NCI-H82 treated with DMSO at 0.1 percent for 48 hours (cell line): ENCODE measurements at regions not wholly inside any gene's neighbourhood (a gene's known extent, or its start where the extent isn't known, plus 50 kb on each side); places are given as distances from the start of the nearest gene placed in this dataset.

Experiments used
- DNase-seq: peaks from one replicate; lab custom pipeline; 2025; ENCODE audit not compliant: unreplicated experiment; lab: John Stamatoyannopoulos, UW

- no peak for DNase-seq
Observed at GRCh38 chr5:133806847-133807246, 161.6 kb downstream of the C5orf15 start.

- no peak for DNase-seq
Observed at GRCh38 chr5:133801955-133802751, 166.3 kb downstream of the C5orf15 start.

- no peak for DNase-seq
Observed at GRCh38 chr5:133801431-133801830, 167.0 kb downstream of the C5orf15 start.

- DNase-seq, result no peak
Observed at GRCh38 chr5:133799571-133800237, 168.7 kb downstream of the C5orf15 start.

- DNase-seq, result no peak
Observed at GRCh38 chr5:133797167-133797566, 171.3 kb downstream of the C5orf15 start.

GRCh38 chr5:133796186-133796585, 172.2 kb downstream of the C5orf15 start:
- DNase-seq, result no peak

GRCh38 chr5:133794771-133795415, 173.5 kb downstream of the C5orf15 start:
- no peak for DNase-seq

- no peak for DNase-seq
Observed at GRCh38 chr5:133793756-133794465, 174.5 kb downstream of the C5orf15 start.

- no peak for DNase-seq
Observed at GRCh38 chr5:133792655-133793054, 175.8 kb downstream of the C5orf15 start.

GRCh38 chr5:133792024-133792423, 176.4 kb downstream of the C5orf15 start:
- no peak for DNase-seq

GRCh38 chr5:133790898-133791297, 177.5 kb downstream of the C5orf15 start:
- no peak for DNase-seq

- no peak for DNase-seq
Observed at GRCh38 chr5:133789428-133789827, 177.1 kb upstream of the FSTL4 start.

GRCh38 chr5:133788121-133788520, 175.8 kb upstream of the FSTL4 start:
- DNase-seq, result no peak

GRCh38 chr5:133786420-133786819, 174.1 kb upstream of the FSTL4 start:
- no peak for DNase-seq

- DNase-seq, result no peak
Observed at GRCh38 chr5:133785182-133785581, 172.8 kb upstream of the FSTL4 start.

- DNase-seq, result no peak
Observed at GRCh38 chr5:133783481-133783880, 171.1 kb upstream of the FSTL4 start.

GRCh38 chr5:133782736-133783135, 170.4 kb upstream of the FSTL4 start:
- no peak for DNase-seq

GRCh38 chr5:133781436-133782225, 169.3 kb upstream of the FSTL4 start:
- DNase-seq, result no peak

GRCh38 chr5:133780619-133781280, 168.4 kb upstream of the FSTL4 start:
- no peak for DNase-seq

- no peak for DNase-seq
Observed at GRCh38 chr5:133779828-133780475, 167.6 kb upstream of the FSTL4 start.
